ENCODE measurements at regions not wholly inside any gene's neighbourhood (a gene's known extent, or its start where the extent isn't known, plus 50 kb on each side); places are given as distances from the start of the nearest gene placed in this dataset.

GRCh38 chr9:103928442-103928841 lies 165.7 kb upstream of the SMC2 start (continued):
- no peak for TF ChIP-seq CHD7 (IDR thresholded peaks at IDR 0.05; ENCODE audit: insufficient replicate concordance, low read length)
- TF ChIP-seq POLR2AphosphoS5 (IDR thresholded peaks at IDR 0.05; ENCODE audit: low read depth, low read length): no peak
- no peak for TF ChIP-seq JUN (IDR thresholded peaks at IDR 0.05; ENCODE audit: low read depth, low read length)
- no peak for TF ChIP-seq RFX5 (IDR thresholded peaks at IDR 0.05; ENCODE audit: borderline replicate concordance, low read depth, low read length)
- TF ChIP-seq CTBP2 (IDR thresholded peaks at IDR 0.05; ENCODE audit: borderline replicate concordance, insufficient read depth, insufficient read length, low read length): no peak
- no peak for TF ChIP-seq BRCA1 (IDR thresholded peaks at IDR 0.05; ENCODE audit: low read depth, low read length)
- no peak for TF ChIP-seq PHF8 (conservative IDR thresholded peaks at IDR 0.05; ENCODE audit: low read depth, low read length)
- no peak for TF ChIP-seq POLR2A (IDR thresholded peaks at IDR 0.05; ENCODE audit: control extremely low read depth in 1 of 2, low read depth in 2 of 2, low read length in 2 of 2)
